Upper lobe of left lung (tissue), 6 donors: ENCODE measurements at regions not wholly inside any gene's neighbourhood (a gene's known extent, or its start where the extent isn't known, plus 50 kb on each side); places are given as distances from the start of the nearest gene placed in this dataset.

Experiments
- ATAC-seq, 2 donors: fragments of 200-7000 bp; cut with Tn5 transposase; one replicate each; pipeline ENCODE4 v1.9.1; 2022; ENCODE audit warnings: mild to moderate bottlenecking in 2 of 2, moderate library complexity in 2 of 2; ENCODE audit not compliant: low FRiP score in 2 of 2
- DNase-seq, 2 donors: peaks; one replicate each; pipeline ENCODE4 v3.0.0-alpha.2; 2019 to 2020
- H3K27ac ChIP-seq, 4 donors: fragments of 200-600 bp; sonication (generic); one replicate each; pipeline ENCODE4 v1.5.1; 2016 to 2019
- H3K27me3 ChIP-seq, 4 donors: fragments of 200-600 bp; sonication (generic); one replicate each; pipeline ENCODE4 v1.5.1; 2017 to 2019
- H3K36me3 ChIP-seq, 4 donors: fragments of 200-600 bp; sonication (generic); one replicate each; pipeline ENCODE4 v1.5.1; 2016 to 2019
- H3K4me1 ChIP-seq, 4 donors: fragments of 200-600 bp; sonication (generic); one replicate each; pipeline ENCODE4 v1.5.1; 2018 to 2019
- H3K4me3 ChIP-seq, 4 donors: fragments of 200-600 bp; sonication (generic); one replicate each; pipeline ENCODE4 v1.5.1; 2017 to 2019; ENCODE audit warnings: mild to moderate bottlenecking in 2 of 4, moderate library complexity in 1 of 4
- H3K9me3 ChIP-seq, 4 donors: fragments of 200-600 bp; sonication (generic); one replicate each; pipeline ENCODE4 v1.5.1; 2018 to 2019
- CTCF ChIP-seq, 6 experiments: fragments of 450-650 bp in 4 of 6; fragments of 200-600 bp in 2 of 6; sonication (generic) in 2 of 6; IDR thresholded peaks; one replicate each; pipeline ENCODE4 v1.5.1; 2016 to 2019; ENCODE audit warnings: antibody characterized with exemption in 6 of 6
- EP300 ChIP-seq, 4 donors: sonication (generic); formaldehyde crosslinking; IDR thresholded peaks; one replicate each; pipeline ENCODE4 v1.5.1; 2017; ENCODE audit warnings: antibody characterized with exemption in 4 of 4, control low read depth in 2 of 4
- POLR2A ChIP-seq, 4 donors: fragments of 450-650 bp; IDR thresholded peaks; one replicate each; pipeline ENCODE4 v1.5.1; 2016 to 2017; ENCODE audit warnings: antibody characterized with exemption in 4 of 4, mild to moderate bottlenecking in 2 of 4
- POLR2AphosphoS5 ChIP-seq, 2 donors: sonication (generic); formaldehyde crosslinking; IDR thresholded peaks; one replicate each; pipeline ENCODE4 v1.5.1; 2017; ENCODE audit warnings: antibody characterized with exemption in 2 of 2
- WGBS, 2 donors: methylation state at CpG; one replicate each; pipeline ENCODE4 v1.1.5; 2017 to 2018; 5-methylcytosine and 5-hydroxymethylcytosine counted together
- donor health status: DM: no; HTN: no; CAD: no; lungs with moderate emphysema.
- donor health status: DM: no; HTN: yes; CAD: no; lungs with severe emphysema.

DNA sequence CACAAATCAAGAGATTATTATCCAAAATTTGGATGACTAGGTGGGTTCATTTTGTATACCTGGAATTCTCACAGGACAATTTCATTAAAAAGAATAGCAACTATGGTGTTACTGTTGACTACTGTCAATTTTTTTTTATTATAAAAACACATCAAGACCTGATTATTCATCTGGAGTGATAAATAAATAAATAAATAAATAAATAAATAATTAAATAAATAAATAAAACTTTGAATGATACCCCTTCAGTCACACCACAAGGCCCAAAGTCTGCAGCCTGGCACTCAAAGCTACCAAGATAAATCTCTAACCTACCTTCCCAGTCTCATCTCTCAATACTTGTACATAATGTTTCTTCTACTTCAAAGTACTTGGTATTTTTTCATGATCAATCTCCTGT lies 294.0 kb upstream of the KLHL29 start:
- no peaks in the 10 kb centered on the region for H3K27me3 ChIP-seq
- H3K27ac ChIP-seq = no peak overlapping the region
- TF ChIP-seq CTCF (IDR thresholded peaks at IDR 0.05) (no peak), POLR2AphosphoS5 (IDR thresholded peaks at IDR 0.05) (no peak), EP300 (IDR thresholded peaks at IDR 0.05) (no peak), POLR2A (IDR thresholded peaks at IDR 0.05) (no peak)
- H3K4me3 ChIP-seq = no peak overlapping the region
- H3K36me3 ChIP-seq = no peaks in the 10 kb centered on the region
- DNase-seq = no peak
- no peak for ATAC-seq
- H3K9me3 ChIP-seq = no peaks in the 10 kb centered on the region
- no peaks in the 10 kb centered on the region for H3K4me1 ChIP-seq

DNA sequence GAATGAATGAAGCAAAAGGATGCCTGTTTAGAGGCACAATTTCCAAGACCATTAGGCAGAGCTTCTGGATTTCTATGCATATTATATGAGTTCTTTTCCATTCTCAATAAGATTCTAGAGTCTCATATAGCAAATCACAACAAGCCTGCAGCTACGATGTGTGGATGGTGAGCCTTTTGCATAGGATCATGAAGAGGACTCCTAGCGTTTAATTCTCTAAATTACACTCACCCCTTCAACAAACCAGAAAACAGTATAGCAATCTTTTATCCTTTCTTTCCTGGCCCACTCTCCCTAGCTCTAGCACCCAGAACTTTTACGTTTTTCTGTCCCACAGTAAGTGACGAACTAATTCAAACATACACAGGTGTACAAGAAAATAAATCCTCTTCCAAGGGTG lies 293.1 kb upstream of the KLHL29 start:
- H3K4me1 ChIP-seq = no peaks in the 10 kb centered on the region
- TF ChIP-seq EP300 (IDR thresholded peaks at IDR 0.05) (no peak), POLR2AphosphoS5 (IDR thresholded peaks at IDR 0.05) (no peak), CTCF (IDR thresholded peaks at IDR 0.05) (no peak), POLR2A (IDR thresholded peaks at IDR 0.05) (no peak)
- no peak for ATAC-seq
- no peak overlapping the region for H3K27ac ChIP-seq
- no peaks in the 10 kb centered on the region for H3K36me3 ChIP-seq
- no peak for DNase-seq
- no peaks in the 10 kb centered on the region for H3K9me3 ChIP-seq
- no peaks in the 10 kb centered on the region for H3K27me3 ChIP-seq
- WGBS, 2 donors = 74 to 76% methylated on average over 4 of the region's 4 CpGs
- H3K4me3 ChIP-seq = no peak overlapping the region

- TF ChIP-seq POLR2AphosphoS5 (IDR thresholded peaks at IDR 0.05) (no peak), CTCF (IDR thresholded peaks at IDR 0.05) (no peak), POLR2A (IDR thresholded peaks at IDR 0.05) (no peak), EP300 (IDR thresholded peaks at IDR 0.05) (no peak)
- Histone ChIP-seq H3K27ac (no peak overlapping the region), H3K4me1 (no peaks in the 10 kb centered on the region), H3K36me3 (no peaks in the 10 kb centered on the region), H3K4me3 (no peak overlapping the region), H3K9me3 (no peaks in the 10 kb centered on the region), H3K27me3 (no peaks in the 10 kb centered on the region)
- WGBS, 2 donors = 51 to 57% methylated on average over 3 of the region's 3 CpGs
- DNase-seq = no peak
- ATAC-seq = no peak
These were observed 292.1 kb upstream of the KLHL29 start for GRCh38 chr2:23092831-23093230.

DNA sequence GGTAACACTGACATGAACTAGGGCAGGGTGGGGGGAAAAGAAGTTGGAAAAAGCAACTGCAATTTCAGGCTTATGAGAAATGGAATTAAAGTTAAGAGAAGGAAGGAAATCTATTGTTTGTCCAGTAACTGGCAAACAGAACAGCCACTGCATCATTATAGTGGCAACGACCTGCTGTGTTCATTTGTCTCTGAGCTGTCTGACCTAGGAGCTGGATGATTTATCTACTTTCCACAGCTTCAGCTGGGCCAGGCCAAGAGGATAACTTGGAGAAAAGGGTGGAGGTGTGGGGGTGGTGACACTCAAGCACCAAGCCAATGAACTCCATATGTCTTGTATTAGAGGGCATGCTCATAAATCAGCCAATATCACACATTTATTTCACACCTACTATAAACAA lies 291.5 kb upstream of the KLHL29 start:
- TF ChIP-seq POLR2A (IDR thresholded peaks at IDR 0.05) (no peak), CTCF (IDR thresholded peaks at IDR 0.05) (no peak), EP300 (IDR thresholded peaks at IDR 0.05) (no peak), POLR2AphosphoS5 (IDR thresholded peaks at IDR 0.05) (no peak)
- WGBS, 2 donors = 13 to 19% methylated on average over 1 of the region's 1 CpG
- Histone ChIP-seq H3K4me3 (no peak overlapping the region), H3K9me3 (no peaks in the 10 kb centered on the region), H3K4me1 (no peaks in the 10 kb centered on the region), H3K36me3 (no peaks in the 10 kb centered on the region), H3K27me3 (no peaks in the 10 kb centered on the region), H3K27ac (no peak overlapping the region)
- no peak for DNase-seq
- no peak for ATAC-seq

DNA sequence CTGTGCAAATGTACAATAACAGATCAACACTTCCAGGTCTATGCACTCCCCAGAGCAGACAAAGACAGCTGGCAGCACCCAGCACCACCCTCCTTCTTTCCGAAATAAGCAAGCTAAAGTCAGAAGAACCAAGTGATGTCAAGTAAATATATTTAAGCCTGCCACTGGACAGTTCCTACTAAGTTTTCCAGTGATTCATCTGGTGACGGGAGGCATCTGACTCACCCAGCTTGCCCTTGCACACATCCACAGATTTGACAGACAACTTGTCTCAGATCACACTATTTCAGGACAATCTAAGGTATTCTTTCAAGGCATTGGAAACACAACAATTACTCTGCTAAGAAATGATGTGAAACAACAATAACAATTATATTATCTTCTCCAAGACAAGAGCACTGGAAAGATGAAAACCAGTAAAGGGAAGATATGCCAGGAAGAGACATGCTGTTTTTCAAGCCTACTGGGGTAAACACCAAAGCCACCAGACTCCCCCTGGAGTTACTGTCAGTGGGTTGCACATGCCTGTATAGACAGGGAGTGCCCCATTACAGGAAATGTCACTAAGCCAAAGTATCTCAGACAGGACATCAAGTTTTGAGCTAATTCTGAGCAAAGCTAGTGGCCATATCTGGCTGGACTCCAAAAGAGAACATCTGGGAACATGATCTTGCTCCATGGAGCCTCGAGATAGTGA lies 287.9 kb upstream of the KLHL29 start:
- DNase-seq (no peak), ATAC-seq (no peak)
- no peak overlapping the region for H3K4me3 ChIP-seq
- WGBS, 2 donors = 58 to 59% methylated on average over 3 of the region's 3 CpGs
- no peaks in the 10 kb centered on the region for H3K27me3 ChIP-seq
- no peaks in the 10 kb centered on the region for H3K36me3 ChIP-seq
- TF ChIP-seq CTCF (IDR thresholded peaks at IDR 0.05) = no peak
- no peak for TF ChIP-seq POLR2A (IDR thresholded peaks at IDR 0.05)
- no peak for TF ChIP-seq EP300 (IDR thresholded peaks at IDR 0.05)
- TF ChIP-seq POLR2AphosphoS5 (IDR thresholded peaks at IDR 0.05) = no peak
- H3K4me1 ChIP-seq = no peaks in the 10 kb centered on the region
- H3K27ac ChIP-seq = no peak overlapping the region
- peaks cover 0 to 5% (median 0%) of the 10 kb centered on the region in 4 donors for H3K9me3 ChIP-seq
